Gastrocnemius medialis (tissue), 4 donors: ENCODE measurements at regions not wholly inside any gene's neighbourhood (a gene's known extent, or its start where the extent isn't known, plus 50 kb on each side); places are given as distances from the start of the nearest gene placed in this dataset.

Source experiments
- CTCF ChIP-seq, 5 experiments: fragments of 450-650 bp in 3 of 5; fragments of 200-600 bp in 2 of 5; sonication (generic) in 2 of 5; IDR thresholded peaks in 4 of 5; conservative IDR thresholded peaks in 1 of 5; 1 replicate in 4 of 5; 2 replicates in 1 of 5; pipeline ENCODE4 v1.5.1; 2016 to 2019; ENCODE audit warnings: antibody characterized with exemption in 5 of 5, mild to moderate bottlenecking in 3 of 5, moderate library complexity in 3 of 5
- POLR2A ChIP-seq, 2 donors: fragments of 450-650 bp; IDR thresholded peaks; one replicate each; pipeline ENCODE4 v1.6.1; 2017; ENCODE audit warnings: antibody characterized with exemption in 2 of 2, mild to moderate bottlenecking in 2 of 2, moderate library complexity in 2 of 2

GRCh38 chr1:168811176-168811575, 82.2 kb upstream of the DPT start:
- TF ChIP-seq CTCF (IDR thresholded peaks at IDR 0.05 in 4 of 5, conservative IDR thresholded peaks at IDR 0.05 in 1 of 5): no peak
- no peak for TF ChIP-seq POLR2A (IDR thresholded peaks at IDR 0.05)
